Posterior cingulate gyrus (tissue), 11 donors: ENCODE measurements at regions not wholly inside any gene's neighbourhood (a gene's known extent, or its start where the extent isn't known, plus 50 kb on each side); places are given as distances from the start of the nearest gene placed in this dataset.
"Not testable (repeated sequence)": the region's sequence is repeated elsewhere in the genome, so short reads cannot be mapped to it uniquely, and the experiment has no call there.

Experiments used
- DNase-seq, 10 donors: peaks; one replicate each; pipeline versions ENCODE4 v3.0.0 to v3.0.0-alpha.2; 2020 to 2021; ENCODE audit warnings: mixed read lengths in 3 of 10
- intact Hi-C: fragments of 100-400 bp; cut with DNase I; formaldehyde crosslinking; loops from one replicate; pipeline ENCODE4 v1.15.1; 2023

- intact Hi-C loops: no loop called here
- DNase-seq: peak in 1 of 10 donors; percentile 15
Observed at GRCh38 chr5:118611332-118611945, 376.9 kb downstream of the DTWD2 start.

- DNase-seq: peak in 1 of 10 donors; percentile 43
Observed at GRCh38 chr5:118606940-118607339, 381.4 kb downstream of the DTWD2 start.

GRCh38 chr5:118605761-118606160, 382.6 kb downstream of the DTWD2 start:
- no peak for DNase-seq
- intact Hi-C loops: no loop called here

More at GRCh38 chr5:118606940-118607339, 381.4 kb downstream of the DTWD2 start:
- intact Hi-C loops: no loop called here

DNA sequence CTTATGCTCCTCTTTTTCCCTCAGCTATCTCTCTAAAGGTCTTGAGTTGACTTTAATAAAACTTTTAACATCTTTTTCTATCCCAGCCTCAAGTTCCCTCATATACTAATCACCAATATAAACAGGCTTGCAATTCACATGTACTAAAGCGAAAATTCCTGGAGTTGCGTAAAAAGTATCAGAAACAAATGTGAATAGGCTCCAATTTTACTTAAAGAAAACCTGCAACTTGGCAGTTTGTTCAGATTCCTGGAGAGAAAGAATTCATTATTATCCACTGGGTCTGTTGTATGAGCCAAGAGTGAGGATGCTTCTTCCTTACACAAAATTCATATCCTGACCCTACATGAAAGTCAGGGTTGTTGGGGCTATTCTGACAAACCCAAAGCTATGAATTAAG, 384.2 kb downstream of the DTWD2 start:
- no peak for DNase-seq
- intact Hi-C loops: no loop called here

- DNase-seq: no peak
- intact Hi-C loops: no loop called here
Observed at GRCh38 chr5:118603278-118603677, 385.1 kb downstream of the DTWD2 start.

DNA sequence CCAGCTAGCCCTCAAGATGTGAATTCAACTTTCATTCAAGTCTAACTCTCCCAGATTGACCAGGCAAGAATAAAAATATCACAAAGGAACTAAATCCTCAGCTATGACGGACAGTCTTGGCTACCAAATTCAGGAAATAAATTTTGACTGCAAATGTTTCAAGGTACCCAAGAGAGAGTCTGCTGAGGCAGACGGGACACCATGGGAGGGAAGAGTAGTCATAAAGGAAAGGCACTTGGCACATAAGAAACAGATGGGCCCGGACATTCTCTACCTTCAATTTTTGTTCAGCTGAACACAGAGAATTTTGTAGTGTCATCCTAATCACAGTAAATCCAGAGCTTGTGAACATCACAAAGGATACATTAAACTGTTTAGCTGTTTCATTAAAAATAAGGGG, 390.0 kb downstream of the DTWD2 start:
- intact Hi-C loops: no loop called here

GRCh38 chr5:118597543-118597942, 390.8 kb downstream of the DTWD2 start:
- DNase-seq: no peak
- intact Hi-C loops: no loop called here

More for the DNA sequence above, 390.0 kb downstream of the DTWD2 start:
- DNase-seq: no peak

DNA sequence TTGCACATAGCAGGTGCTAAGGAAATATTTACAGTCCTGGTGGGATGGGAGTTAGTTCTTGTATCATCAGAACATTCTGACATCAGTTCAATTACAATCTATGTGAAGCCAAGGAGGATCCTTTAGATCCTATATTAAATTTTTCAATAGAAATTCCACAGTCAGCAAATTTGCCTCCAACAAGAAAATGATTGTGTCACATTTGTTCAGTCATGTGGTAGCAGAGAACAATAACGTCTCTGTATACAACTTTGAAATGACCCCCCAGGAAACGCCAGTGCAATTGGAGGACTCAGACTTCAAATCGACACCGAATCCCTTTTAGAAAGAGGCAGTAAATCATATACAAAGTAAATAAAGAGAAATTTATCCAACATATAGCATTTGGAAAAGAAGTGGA, 392.1 kb downstream of the DTWD2 start:
- no peak for DNase-seq
- intact Hi-C loops: no loop called here

GRCh38 chr5:118593003-118593328, 395.4 kb downstream of the DTWD2 start:
- no peak for DNase-seq

GRCh38 chr5:118592229-118593002, 395.9 kb downstream of the DTWD2 start:
- no peak for DNase-seq
- intact Hi-C loops: no loop called here

More at GRCh38 chr5:118593003-118593328, 395.4 kb downstream of the DTWD2 start:
- intact Hi-C loops: no loop called here

GRCh38 chr5:118590806-118591205, 397.5 kb downstream of the DTWD2 start:
- intact Hi-C loops: no loop called here
- DNase-seq: no peak

DNA sequence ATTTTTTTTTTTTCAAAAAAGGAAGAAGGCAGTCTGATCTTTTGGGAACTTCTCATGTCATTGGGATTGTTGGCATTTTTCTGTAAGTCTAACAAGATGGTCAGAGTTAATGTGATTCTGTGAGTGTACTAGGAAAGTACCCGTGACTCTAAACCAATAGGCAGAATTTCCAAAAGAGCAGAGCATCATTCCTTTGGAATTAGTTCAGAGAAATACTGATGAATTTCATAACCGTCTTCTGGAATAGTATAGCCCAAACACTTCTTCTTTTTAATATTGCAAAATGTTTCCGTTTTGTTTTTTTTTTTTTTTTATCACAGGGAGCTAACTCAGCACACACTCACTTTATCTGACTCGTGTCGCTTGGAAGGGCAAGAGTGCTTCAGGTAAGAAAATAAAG, 407.4 kb downstream of the DTWD2 start:
- intact Hi-C loops: no loop called here
- no peak for DNase-seq

DNA sequence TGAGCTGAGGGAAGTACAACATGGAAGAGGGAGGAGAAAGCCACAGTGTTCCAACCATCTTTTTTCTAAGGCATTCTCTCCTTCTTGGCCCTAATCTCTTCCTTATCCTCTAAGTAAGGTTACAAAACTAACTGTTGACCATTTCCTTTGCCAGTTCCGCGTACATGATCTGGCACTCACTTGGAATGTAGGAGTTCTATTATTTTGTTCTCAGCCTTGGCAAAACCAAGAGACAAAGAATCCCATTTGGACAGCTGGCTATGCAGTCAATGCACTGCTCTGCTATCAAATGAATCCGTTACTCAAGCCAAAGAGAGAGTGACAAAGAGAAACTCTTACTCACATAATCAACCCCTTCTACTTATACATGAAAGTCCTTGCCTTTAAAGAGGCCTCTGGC, 410.3 kb downstream of the DTWD2 start:
- DNase-seq: peak in 1 of 10 donors; percentile 16

GRCh38 chr5:118577621-118578020, 410.7 kb downstream of the DTWD2 start:
- intact Hi-C loops: no loop called here

More for the DNA sequence above, 410.3 kb downstream of the DTWD2 start:
- intact Hi-C loops: no loop called here

DNA sequence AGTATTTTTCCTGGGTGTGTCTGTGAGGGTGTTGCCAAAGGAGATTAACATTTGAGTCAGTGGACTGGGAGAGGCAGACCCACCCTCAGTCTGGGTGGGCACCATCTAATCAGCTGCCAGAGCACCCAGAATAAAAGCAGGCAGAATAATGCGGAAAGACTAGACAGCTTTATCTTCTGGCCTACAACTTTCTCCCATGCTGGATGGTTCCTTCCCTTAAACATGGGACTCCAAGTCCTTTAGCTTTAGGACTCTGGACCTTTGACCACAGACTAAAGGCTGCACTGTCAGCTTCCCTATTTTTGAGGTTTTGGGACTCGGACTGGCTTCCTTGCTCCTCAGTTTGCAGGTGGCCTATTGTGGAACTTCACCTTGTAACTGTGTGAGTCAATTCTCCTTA, 418.1 kb downstream of the DTWD2 start:
- intact Hi-C loops, DNase-seq: not testable (repeated sequence)

More at GRCh38 chr5:118577621-118578020, 410.7 kb downstream of the DTWD2 start:
- DNase-seq: no peak

DNA sequence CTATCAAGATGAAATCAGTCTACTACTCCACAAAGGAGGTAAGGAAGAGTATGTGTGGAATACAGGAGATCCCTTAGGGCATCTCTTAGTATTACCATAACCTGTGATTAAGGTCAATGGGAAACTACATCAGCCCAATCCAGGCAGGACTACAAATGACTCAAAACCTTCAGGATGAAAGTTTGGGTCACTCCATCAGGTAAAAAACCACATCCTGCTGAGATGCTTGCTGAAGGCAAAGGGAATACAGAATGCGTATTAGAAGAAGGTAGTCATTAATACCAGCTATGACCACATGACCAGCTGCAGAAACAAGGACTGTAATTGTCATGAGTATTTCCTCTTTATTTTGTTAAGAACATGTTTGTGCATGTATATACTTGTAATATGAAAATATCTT, 418.8 kb downstream of the DTWD2 start:
- DNase-seq, intact Hi-C loops: not testable (repeated sequence)

GRCh38 chr5:118565335-118565971, 422.9 kb downstream of the DTWD2 start:
- intact Hi-C loops: no loop called here
- DNase-seq: no peak

DNA sequence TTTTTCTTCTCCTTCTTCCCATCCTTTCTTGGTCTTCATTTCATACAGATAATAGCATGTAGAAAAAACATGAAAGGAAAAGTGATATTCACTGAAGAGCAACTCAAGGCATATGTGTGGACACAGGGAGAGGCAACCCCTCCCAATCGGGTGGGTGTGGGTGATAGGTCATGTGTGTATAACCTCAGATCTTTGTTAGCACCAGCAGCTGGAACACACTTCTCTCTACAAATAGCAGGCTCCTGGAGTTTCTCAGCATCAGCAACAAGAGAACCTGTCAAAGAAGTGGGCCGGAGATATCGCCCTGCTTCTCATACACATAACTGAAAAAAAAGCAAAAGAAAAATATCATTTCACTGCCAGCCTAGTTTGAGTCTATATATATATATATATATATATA, 426.4 kb downstream of the DTWD2 start:
- no peak for DNase-seq
- intact Hi-C loops: no loop called here

- no peak for DNase-seq
- intact Hi-C loops: no loop called here
Observed at GRCh38 chr5:118561235-118561634, 427.1 kb downstream of the DTWD2 start.

DNA sequence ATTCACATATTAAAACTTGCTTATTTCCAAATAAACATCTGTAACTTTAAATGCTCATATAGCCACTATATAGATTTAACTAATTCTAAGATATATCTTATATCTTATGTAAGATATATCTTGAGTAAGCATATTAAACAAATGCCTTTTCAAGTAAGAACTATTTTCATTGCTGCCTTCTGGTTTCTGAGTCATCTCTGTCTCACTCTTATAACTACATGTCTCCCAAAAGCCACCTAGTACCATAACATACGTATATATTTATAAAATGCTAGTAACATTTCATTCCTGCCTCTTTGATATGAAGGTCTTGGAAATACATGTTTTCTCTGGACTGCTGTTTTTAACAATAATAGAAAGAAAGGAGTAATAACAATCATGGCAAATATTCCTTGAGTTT, 429.5 kb downstream of the DTWD2 start:
- no peak for DNase-seq
- intact Hi-C loops: no loop called here

DNA sequence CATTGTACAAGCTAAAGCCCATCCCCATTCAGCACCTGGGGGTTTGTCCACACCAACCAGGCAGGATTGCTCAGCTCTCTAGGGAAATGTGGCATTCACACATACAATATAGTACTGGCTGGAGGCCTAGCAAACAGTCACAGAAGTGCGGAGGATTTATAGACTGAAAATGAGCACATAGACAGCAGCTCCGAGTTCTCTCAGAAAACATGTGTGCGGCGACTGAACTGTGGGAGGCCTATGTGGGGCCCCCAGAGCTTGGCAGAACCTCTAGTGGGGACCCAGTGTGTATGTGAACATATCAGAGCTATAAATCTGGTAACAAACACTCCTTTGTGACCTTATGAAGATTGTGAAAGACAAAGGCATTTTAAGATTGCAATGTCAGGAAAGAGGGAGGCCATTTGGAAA, 431.1 kb downstream of the DTWD2 start:
- intact Hi-C loops: no loop called here
- DNase-seq: peak in 3 of 10 donors; percentile 9 to 61 (median 14)

DNA sequence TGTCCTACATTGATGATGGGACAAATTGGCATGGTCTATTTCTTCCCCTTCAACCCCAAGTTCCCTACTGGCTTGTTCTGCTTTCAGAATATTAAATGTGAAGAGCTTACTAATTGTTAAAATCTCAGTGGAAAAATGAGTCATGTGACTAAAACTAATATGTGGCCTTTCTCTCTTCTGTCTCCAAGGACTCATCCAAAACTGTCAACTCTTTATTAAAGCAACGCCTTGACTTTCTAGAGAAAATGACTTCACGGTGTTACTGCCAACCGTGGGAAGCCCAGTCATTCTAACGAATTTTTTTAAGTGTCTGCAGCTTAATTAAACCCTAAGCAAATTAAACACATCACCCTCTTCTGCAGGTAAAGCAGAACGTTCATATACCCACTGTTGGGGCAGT, 431.6 kb downstream of the DTWD2 start:
- intact Hi-C loops: no loop called here

More for the DNA sequence above, 431.6 kb downstream of the DTWD2 start:
- no peak for DNase-seq
